Endothelial cell (in vitro differentiated cells): ENCODE measurements at regions not wholly inside any gene's neighbourhood (a gene's known extent, or its start where the extent isn't known, plus 50 kb on each side); places are given as distances from the start of the nearest gene placed in this dataset.

ENCODE experiments used
- DNase-seq: peaks from one replicate; pipeline ENCODE4 v3.0.0; 2021; ENCODE audit warnings: low spot score
- H3K27ac Mint-ChIP-seq: one replicate; pipeline ENCODE4 v1.8.0; 2021; ENCODE audit warnings: mixed read lengths, inconsistent platforms; ENCODE audit not compliant: unreplicated experiment
- H3K27me3 Mint-ChIP-seq: one replicate; pipeline ENCODE4 v1.8.0; 2021; ENCODE audit warnings: mild to moderate bottlenecking, moderate library complexity, mixed read lengths, inconsistent platforms; ENCODE audit not compliant: unreplicated experiment
- H3K36me3 Mint-ChIP-seq: one replicate; pipeline ENCODE4 v1.8.0; 2021; ENCODE audit warnings: mild to moderate bottlenecking, low read depth, mixed read lengths, inconsistent platforms; ENCODE audit not compliant: unreplicated experiment
- H3K4me1 Mint-ChIP-seq: one replicate; pipeline ENCODE4 v1.8.0; 2021; ENCODE audit warnings: mild to moderate bottlenecking, mixed read lengths, inconsistent platforms; ENCODE audit not compliant: unreplicated experiment
- H3K4me3 Mint-ChIP-seq: one replicate; pipeline ENCODE4 v1.8.0; 2021; ENCODE audit warnings: mild to moderate bottlenecking, mixed read lengths, inconsistent platforms; ENCODE audit not compliant: unreplicated experiment
- H3K9me3 Mint-ChIP-seq: one replicate; pipeline ENCODE4 v1.8.0; 2021; ENCODE audit warnings: mixed read lengths, inconsistent platforms; ENCODE audit not compliant: unreplicated experiment
- CTCF ChIP-seq: fragments of 200-600 bp; sonication (generic); IDR thresholded peaks from one replicate; pipeline ENCODE4 v1.5.0; 2021; ENCODE audit warnings: antibody characterized with exemption; ENCODE audit not compliant: unreplicated experiment

GRCh38 chr7:118011652-118012051, 138.4 kb upstream of the CTTNBP2 start:
- Mint-ChIP-seq H3K4me1 (no peaks in the 10 kb centered on the region), H3K27me3 (peaks cover 5% of the 10 kb centered on the region), H3K36me3 (no peaks in the 10 kb centered on the region), H3K4me3 (no peak overlapping the region), H3K9me3 (no peaks in the 10 kb centered on the region), H3K27ac (no peak overlapping the region)
- TF ChIP-seq CTCF: no peak
- DNase-seq: no peak

GRCh38 chr7:118013252-118014010, 140.2 kb upstream of the CTTNBP2 start:
- Mint-ChIP-seq H3K9me3 (no peaks in the 10 kb centered on the region), H3K36me3 (no peaks in the 10 kb centered on the region), H3K4me3 (no peak overlapping the region), H3K27ac (no peak overlapping the region), H3K4me1 (no peaks in the 10 kb centered on the region), H3K27me3 (peaks cover 5% of the 10 kb centered on the region)
- DNase-seq: no peak
- no peak for TF ChIP-seq CTCF

GRCh38 chr7:118022546-118022945, 149.3 kb upstream of the CTTNBP2 start:
- Mint-ChIP-seq H3K27me3 (peaks cover 2% of the 10 kb centered on the region), H3K4me1 (no peaks in the 10 kb centered on the region), H3K36me3 (no peaks in the 10 kb centered on the region), H3K4me3 (no peak overlapping the region), H3K9me3 (no peaks in the 10 kb centered on the region), H3K27ac (no peak overlapping the region)
- TF ChIP-seq CTCF: no peak
- DNase-seq: no peak

GRCh38 chr7:118026791-118027190, 153.6 kb upstream of the CTTNBP2 start:
- Mint-ChIP-seq H3K27ac (no peak overlapping the region), H3K4me3 (no peak overlapping the region), H3K27me3 (peaks cover 2% of the 10 kb centered on the region), H3K4me1 (no peaks in the 10 kb centered on the region), H3K9me3 (no peaks in the 10 kb centered on the region), H3K36me3 (no peaks in the 10 kb centered on the region)
- no peak for TF ChIP-seq CTCF
- no peak for DNase-seq

GRCh38 chr7:118028226-118028625, 155.0 kb upstream of the CTTNBP2 start:
- Mint-ChIP-seq H3K36me3 (no peaks in the 10 kb centered on the region), H3K4me1 (no peaks in the 10 kb centered on the region), H3K27ac (no peak overlapping the region), H3K4me3 (no peak overlapping the region), H3K9me3 (no peaks in the 10 kb centered on the region), H3K27me3 (peaks cover 2% of the 10 kb centered on the region)
- DNase-seq: no peak
- no peak for TF ChIP-seq CTCF
